HUES48 (cell line): ENCODE measurements at regions not wholly inside any gene's neighbourhood (a gene's known extent, or its start where the extent isn't known, plus 50 kb on each side); places are given as distances from the start of the nearest gene placed in this dataset.
"Not testable (repeated sequence)": the region's sequence is repeated elsewhere in the genome, so short reads cannot be mapped to it uniquely, and the experiment has no call there.

Experiments
- H3K27ac ChIP-seq: one replicate; pipeline ENCODE4 v1.7.0; 2013; ENCODE audit warnings: low read depth, low read length, inconsistent platforms
- H3K27me3 ChIP-seq: 2 replicates; pipeline ENCODE4 v1.6.1; 2013; ENCODE audit warnings: mild to moderate bottlenecking, low read length; ENCODE audit not compliant: control insufficient read depth, insufficient read depth
- H3K36me3 ChIP-seq: 2 replicates; pipeline ENCODE4 v1.6.1; 2013; ENCODE audit warnings: low read length; ENCODE audit not compliant: control insufficient read depth, insufficient read depth
- H3K4me1 ChIP-seq: 2 replicates; pipeline ENCODE4 v1.6.1; 2013; ENCODE audit warnings: mild to moderate bottlenecking, low read length; ENCODE audit not compliant: control insufficient read depth, insufficient read depth
- H3K4me3 ChIP-seq: 2 replicates; pipeline ENCODE4 v1.5.1; 2013; ENCODE audit warnings: mild to moderate bottlenecking, low read depth, low read length
- H3K9ac ChIP-seq: 2 replicates; pipeline ENCODE4 v1.6.1; 2013; ENCODE audit warnings: mild to moderate bottlenecking, low read depth, low read length, moderate library complexity
- H3K9me3 ChIP-seq: 2 replicates; pipeline ENCODE4 v1.6.1; 2013; ENCODE audit warnings: low read length; ENCODE audit not compliant: control insufficient read depth, insufficient read depth

DNA sequence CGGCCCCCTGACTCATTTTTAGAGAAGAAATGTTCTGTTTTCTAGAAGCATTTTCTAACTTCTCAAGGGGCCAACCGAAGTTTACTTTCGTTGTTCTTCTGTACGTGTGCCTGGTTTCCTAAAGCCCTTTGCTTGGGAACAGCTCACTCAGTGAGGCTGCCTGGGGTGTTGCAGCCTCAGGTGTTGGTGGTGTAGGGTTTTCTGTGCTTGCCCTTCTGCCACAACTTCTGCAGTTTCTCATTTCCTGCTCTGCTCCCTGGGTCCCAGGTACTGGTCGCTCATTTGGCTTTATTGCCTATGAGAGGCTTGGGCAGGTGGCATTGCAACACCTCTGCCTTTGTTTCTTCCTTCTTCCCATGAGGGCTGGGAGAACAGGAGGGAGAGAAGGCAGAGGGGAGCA is 278.3 kb downstream of the SOX4 start:
- Histone ChIP-seq H3K27me3 (no peaks in the 10 kb centered on the region), H3K4me1 (peaks cover 7% of the 10 kb centered on the region), H3K4me3 (no peak overlapping the region), H3K9me3 (no peaks in the 10 kb centered on the region), H3K36me3 (no peaks in the 10 kb centered on the region), H3K27ac (no peak overlapping the region), H3K9ac (no peak overlapping the region)

DNA sequence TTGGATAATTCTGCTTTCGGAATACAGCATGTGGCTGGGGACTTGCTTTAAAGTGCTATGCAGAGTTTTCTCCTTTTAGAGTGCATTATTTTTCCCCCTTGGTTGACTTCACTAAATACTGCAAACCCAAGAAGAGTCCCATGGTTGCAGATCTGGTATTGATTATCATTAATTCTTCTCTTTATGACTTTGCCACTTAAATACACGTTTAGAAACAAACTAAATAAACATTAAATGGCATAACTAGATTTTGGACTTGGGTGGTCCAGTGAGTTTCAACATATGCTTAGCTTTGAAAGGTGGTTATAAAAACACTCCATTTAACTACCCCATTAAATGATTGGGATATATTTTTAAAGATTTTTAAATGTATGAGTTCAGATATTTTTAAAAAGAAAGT is 279.2 kb downstream of the SOX4 start:
- no peak overlapping the region for H3K4me3 ChIP-seq
- H3K27me3 ChIP-seq, result no peaks in the 10 kb centered on the region
- no peak overlapping the region for H3K9ac ChIP-seq
- no peaks in the 10 kb centered on the region for H3K9me3 ChIP-seq
- no peak overlapping the region for H3K27ac ChIP-seq
- peaks cover 7% of the 10 kb centered on the region for H3K4me1 ChIP-seq
- H3K36me3 ChIP-seq, result no peaks in the 10 kb centered on the region

DNA sequence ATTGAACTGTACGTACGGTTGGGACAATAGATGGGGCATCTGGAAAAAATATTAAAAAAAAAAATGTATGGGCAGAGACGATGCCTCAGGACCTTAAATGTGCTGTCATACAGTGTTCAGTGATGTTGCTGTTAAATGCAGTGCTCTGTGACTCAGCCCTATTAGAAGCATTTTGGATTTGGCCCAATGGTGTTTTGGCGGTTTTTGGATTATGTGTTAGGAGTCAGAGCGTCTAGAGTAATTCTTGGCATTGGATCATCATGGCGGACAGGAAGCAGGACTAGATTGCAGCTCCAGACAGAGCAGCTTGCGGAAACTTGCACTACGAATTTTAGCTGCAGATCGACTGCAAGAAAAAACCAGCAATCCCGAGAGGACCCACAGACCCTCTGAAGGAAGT is 280.0 kb downstream of the SOX4 start:
- H3K36me3 ChIP-seq, result no peaks in the 10 kb centered on the region
- no peak overlapping the region for H3K9ac ChIP-seq
- H3K27me3 ChIP-seq, result no peaks in the 10 kb centered on the region
- no peak overlapping the region for H3K27ac ChIP-seq
- H3K4me3 ChIP-seq, result no peak overlapping the region
- H3K4me1 ChIP-seq, result peaks cover 7% of the 10 kb centered on the region
- H3K9me3 ChIP-seq, result no peaks in the 10 kb centered on the region

DNA sequence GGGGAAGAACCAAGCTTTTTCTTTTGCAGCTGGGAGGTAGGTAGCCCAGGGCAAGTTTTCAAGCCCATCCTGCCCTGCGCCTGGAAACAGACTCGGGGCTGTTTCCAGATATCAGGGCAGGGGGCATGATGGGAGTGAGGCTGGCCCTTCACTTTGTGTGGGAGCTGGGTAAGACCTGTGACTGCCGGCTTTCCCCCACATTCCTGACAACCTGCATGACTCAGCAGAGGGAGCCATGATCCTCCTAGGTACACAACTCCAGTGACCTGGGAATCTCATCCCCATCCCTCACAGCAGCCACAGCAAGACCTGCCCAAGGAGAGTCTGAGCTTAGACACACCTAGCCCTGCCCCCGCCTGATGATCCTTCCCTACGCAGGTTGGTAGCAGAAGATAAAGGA is 280.8 kb downstream of the SOX4 start:
- Histone ChIP-seq H3K27me3 (no peaks in the 10 kb centered on the region), H3K4me1 (peaks cover 7% of the 10 kb centered on the region), H3K4me3 (no peak overlapping the region), H3K9me3 (no peaks in the 10 kb centered on the region), H3K27ac (no peak overlapping the region), H3K9ac (no peak overlapping the region), H3K36me3 (no peaks in the 10 kb centered on the region)

DNA sequence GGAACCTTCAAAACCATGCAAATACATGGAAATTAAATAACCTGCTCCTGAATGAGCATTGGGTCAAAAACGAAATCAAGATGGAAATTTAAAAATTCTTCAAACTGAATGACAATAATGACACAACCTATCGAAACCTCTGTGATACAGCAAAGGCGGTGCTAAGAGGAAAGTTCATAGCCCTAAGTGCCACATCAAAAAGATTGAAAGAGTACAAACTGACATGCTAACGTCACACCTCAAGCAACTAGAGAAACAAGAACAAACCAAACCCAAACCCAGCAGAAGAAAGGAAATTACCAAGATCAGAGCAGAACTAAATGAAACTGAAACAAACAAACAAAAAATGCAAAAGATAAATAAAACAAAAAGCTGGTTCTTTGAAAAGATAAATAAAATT is 283.5 kb downstream of the SOX4 start:
- H3K9ac ChIP-seq, H3K9me3 ChIP-seq, H3K27me3 ChIP-seq, H3K36me3 ChIP-seq, H3K27ac ChIP-seq, H3K4me1 ChIP-seq, H3K4me3 ChIP-seq: not testable (repeated sequence)

DNA sequence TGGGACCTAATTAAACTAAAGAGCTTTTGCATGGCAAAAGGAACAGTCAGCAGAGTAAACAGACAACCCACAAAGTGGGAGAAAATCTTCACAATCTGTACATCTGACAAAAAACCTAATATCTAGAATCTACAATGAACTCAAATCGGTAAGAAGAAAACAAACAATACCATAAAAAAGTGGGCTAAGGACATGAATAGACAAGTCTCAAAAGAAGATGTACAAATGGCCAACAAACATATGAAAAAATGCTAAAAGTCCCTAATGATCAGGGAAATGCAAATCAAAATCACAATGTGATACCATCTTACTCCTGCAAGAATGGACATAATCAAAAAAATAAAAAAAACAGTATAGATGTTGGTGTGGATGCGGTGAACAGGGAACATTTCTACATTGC is 286.7 kb downstream of the SOX4 start:
- H3K36me3 ChIP-seq, H3K27me3 ChIP-seq, H3K4me1 ChIP-seq, H3K9me3 ChIP-seq, H3K9ac ChIP-seq, H3K27ac ChIP-seq, H3K4me3 ChIP-seq: not testable (repeated sequence)

DNA sequence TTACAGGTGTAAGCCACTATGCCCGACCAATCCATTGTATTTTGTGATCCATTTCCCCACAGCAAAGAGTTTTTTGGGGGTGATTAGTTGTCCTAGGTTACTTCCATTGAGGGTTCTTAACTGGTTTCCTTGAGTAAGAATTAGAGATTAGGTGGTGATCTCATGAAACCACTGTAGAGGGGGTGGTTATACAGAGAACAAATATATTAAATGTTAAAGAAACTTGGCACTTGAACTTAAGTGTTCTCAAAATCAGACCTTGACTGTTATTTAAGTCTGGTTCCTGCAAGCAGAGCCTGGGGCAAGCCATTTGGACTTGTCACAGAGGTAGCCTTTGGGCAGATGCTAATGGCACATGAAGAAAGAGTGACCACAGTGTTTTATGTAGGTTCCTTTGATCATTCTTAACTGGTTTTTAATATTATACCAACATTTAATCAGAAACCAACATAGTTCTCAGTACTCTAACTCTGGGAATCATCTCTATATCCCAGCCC is 288.5 kb downstream of the SOX4 start:
- H3K36me3 ChIP-seq, result no peaks in the 10 kb centered on the region
- H3K9me3 ChIP-seq, result no peaks in the 10 kb centered on the region
- H3K4me3 ChIP-seq, result no peak overlapping the region
- no peak overlapping the region for H3K27ac ChIP-seq
- no peak overlapping the region for H3K9ac ChIP-seq
- no peaks in the 10 kb centered on the region for H3K27me3 ChIP-seq
- H3K4me1 ChIP-seq, result peaks cover 14% of the 10 kb centered on the region

DNA sequence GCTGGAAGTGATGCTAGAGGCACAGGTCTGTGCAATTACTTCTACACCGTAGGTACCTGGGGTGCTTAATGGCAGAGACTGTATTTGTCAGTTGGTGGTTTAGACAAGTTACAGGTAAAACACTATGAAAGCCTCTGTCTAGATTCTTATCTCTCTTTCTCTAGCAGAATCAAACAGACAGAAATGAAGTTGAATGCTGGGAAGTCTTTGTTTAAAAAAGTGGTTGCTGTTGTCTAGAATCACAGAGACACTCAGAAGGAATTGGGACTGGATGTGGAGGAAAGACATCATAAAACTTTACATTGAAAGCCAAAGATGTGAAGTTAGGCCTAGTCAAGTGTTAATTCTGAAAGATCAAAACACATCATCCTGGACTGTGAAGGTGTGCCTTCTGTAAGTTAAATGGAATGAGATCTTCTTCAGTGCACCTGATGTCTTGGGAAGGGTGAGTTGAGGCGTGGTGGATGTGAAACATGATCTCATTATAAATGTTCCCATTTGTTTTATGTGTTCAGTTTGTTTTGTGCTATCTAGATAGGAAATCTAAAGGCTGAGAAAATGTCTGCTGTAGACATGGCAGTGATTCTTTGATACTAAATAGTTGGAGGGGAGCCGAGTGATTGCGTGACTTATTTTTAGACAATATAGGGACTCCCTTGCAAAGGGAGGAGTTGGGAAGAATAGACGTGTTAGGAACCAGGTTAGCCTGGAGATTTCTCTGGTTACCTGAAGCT is 290.2 kb downstream of the SOX4 start:
- Histone ChIP-seq H3K4me1 (peaks cover 14% of the 10 kb centered on the region), H3K4me3 (no peak overlapping the region), H3K27ac (no peak overlapping the region), H3K36me3 (no peaks in the 10 kb centered on the region), H3K27me3 (no peaks in the 10 kb centered on the region), H3K9me3 (no peaks in the 10 kb centered on the region), H3K9ac (no peak overlapping the region)

DNA sequence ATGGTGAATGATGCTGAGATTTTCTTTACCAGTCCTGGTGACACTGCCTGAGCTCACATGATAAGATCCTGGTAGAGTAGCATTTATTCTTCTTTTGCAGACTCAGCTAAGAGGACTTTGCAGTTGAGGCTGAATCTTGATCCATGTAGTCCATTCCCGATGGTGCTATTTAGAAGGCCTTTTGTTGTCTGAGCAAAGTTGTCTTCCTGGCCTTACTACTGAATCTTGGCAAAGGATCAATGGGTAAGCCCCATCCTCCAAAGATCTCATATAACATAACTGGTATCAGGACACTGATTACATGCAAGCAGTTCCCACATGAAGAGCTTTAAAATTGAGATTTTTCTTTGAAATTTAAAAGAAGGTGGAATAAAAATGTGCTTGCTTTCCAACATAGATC is 291.6 kb downstream of the SOX4 start:
- H3K9me3 ChIP-seq, result no peaks in the 10 kb centered on the region
- no peak overlapping the region for H3K9ac ChIP-seq
- H3K27ac ChIP-seq, result peak overlapping the region; percentile 1
- no peaks in the 10 kb centered on the region for H3K36me3 ChIP-seq
- H3K27me3 ChIP-seq, result no peaks in the 10 kb centered on the region
- no peak overlapping the region for H3K4me3 ChIP-seq
- H3K4me1 ChIP-seq, result peaks cover 14% of the 10 kb centered on the region

DNA sequence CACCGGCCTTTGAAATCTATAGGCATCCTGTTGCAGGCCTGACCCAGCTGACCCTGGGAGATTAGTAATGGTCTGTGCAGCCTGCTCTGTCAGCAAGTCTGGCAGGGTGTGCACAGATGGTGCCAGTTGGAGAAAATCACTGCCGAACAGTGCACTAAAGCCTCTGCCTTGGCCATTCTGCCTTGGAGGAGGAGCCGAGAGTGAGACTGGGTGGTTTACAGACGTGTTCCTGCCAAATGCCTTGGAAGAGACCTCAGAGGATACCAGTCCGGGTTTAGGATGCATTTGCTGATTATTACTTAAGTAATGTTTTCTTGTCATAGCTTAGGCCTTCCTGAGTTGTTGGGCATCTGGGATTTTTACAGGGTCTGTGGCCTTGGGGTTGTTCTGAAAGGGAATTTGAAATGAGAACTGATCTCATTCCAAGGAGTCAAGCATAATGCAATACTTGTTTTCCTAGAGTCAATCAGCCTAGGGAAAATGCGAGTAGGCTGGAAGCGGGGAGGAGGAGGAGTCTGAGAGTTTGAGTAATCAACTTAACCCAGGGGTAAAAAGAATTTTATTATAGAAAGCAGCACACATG is 292.1 kb downstream of the SOX4 start:
- Histone ChIP-seq H3K4me3 (no peak overlapping the region), H3K9ac (no peak overlapping the region), H3K27me3 (no peaks in the 10 kb centered on the region), H3K36me3 (no peaks in the 10 kb centered on the region), H3K4me1 (peaks cover 17% of the 10 kb centered on the region), H3K27ac (peak overlapping the region; percentile 15), H3K9me3 (no peaks in the 10 kb centered on the region)

DNA sequence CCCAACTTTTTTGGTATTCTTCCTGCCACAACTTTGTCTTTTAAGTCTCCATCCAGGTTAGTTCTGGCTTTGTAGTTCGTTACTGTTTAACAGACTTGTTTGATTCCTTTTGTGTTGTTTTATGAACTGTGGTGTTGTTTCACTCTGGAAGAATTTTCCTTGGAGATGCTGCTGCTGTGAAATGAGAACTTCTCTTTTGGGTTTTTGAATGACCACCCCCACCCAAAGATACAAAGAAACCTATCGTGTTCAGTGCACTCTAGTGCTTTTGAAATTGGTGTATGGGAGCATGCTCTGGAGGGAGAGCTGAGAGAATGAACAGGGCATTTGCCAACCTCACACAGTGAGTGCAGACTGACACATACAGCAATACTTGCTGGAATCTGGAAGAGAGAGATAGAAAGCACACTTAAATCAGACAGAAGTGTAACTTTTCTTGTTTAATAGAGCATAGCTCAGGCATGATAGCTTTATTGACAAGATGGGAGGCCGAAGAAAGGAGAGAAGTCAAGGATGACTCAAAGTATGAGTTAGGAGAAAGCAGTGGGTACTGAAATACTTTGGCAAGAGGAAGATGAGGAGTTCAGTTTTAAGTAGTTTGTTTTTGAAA is 293.1 kb downstream of the SOX4 start:
- H3K4me1 ChIP-seq, result peaks cover 26% of the 10 kb centered on the region
- H3K9me3 ChIP-seq, result no peaks in the 10 kb centered on the region
- H3K4me3 ChIP-seq, result no peak overlapping the region
- H3K27ac ChIP-seq, result no peak overlapping the region
- H3K9ac ChIP-seq, result no peak overlapping the region
- H3K27me3 ChIP-seq, result no peaks in the 10 kb centered on the region
- no peaks in the 10 kb centered on the region for H3K36me3 ChIP-seq
